PFSK-1 (cell line): ENCODE measurements at regions not wholly inside any gene's neighbourhood (a gene's known extent, or its start where the extent isn't known, plus 50 kb on each side); places are given as distances from the start of the nearest gene placed in this dataset.

Experiments used
- POLR2AphosphoS5 ChIP-seq: IDR thresholded peaks from 2 replicates; pipeline ENCODE4 v1.6.1; 2012; ENCODE audit warnings: low read depth, mild to moderate bottlenecking, control low read depth, low read length, moderate library complexity
- REST ChIP-seq, 2 experiments: IDR thresholded peaks; 2 replicates each; pipeline versions ENCODE4 v1.6.1 to v1.8.0; 2011 to 2012; ENCODE audit warnings: low read depth in 2 of 2, low read length in 2 of 2, control low read depth in 1 of 2, inconsistent platforms in 1 of 2, mild to moderate bottlenecking in 1 of 2, moderate library complexity in 1 of 2; ENCODE audit not compliant: insufficient read depth in 1 of 2
- SIN3A ChIP-seq: IDR thresholded peaks from 2 replicates; pipeline ENCODE4 v1.6.1; 2012; ENCODE audit warnings: mild to moderate bottlenecking, low read length, moderate library complexity, borderline replicate concordance; ENCODE audit not compliant: insufficient read depth
- TAF1 ChIP-seq: IDR thresholded peaks from 2 replicates; pipeline ENCODE4 v1.6.1; 2012; ENCODE audit warnings: low read length, control low read depth, borderline replicate concordance; ENCODE audit not compliant: insufficient read depth

- no peak for TF ChIP-seq REST (IDR thresholded peaks at IDR 0.05; ENCODE audit: insufficient read depth in 1 of 2, low read depth in 2 of 2, low read length in 2 of 2)
- no peak for TF ChIP-seq POLR2AphosphoS5
- no peak for TF ChIP-seq TAF1
- TF ChIP-seq SIN3A: no peak
These were observed 94.9 kb upstream of the ADAMTS5 start for GRCh38 chr21:27061770-27062169.
